DND-41 (cell line): ENCODE measurements at regions not wholly inside any gene's neighbourhood (a gene's known extent, or its start where the extent isn't known, plus 50 kb on each side); places are given as distances from the start of the nearest gene placed in this dataset.

Experiments used
- ATAC-seq: fragments of 200-7000 bp; cut with Tn5 transposase; 3 replicates; pipeline ENCODE4 v1.9.1; 2021; ENCODE audit warnings: low read depth; ENCODE audit not compliant: insufficient read depth
- DNase-seq: peaks from one replicate; pipeline ENCODE4 v3.0.0-alpha.2; 2020
- H2AFZ ChIP-seq: 2 replicates; pipeline ENCODE4 v1.6.0; 2012; ENCODE audit warnings: low read depth, low read length
- H3K27ac ChIP-seq: 2 replicates; pipeline ENCODE4 v1.5.1; 2012; ENCODE audit warnings: low read length, inconsistent platforms
- H3K27me3 ChIP-seq: fragments of 200-600 bp; sonication (generic); 2 replicates; pipeline ENCODE4 v1.6.0; 2012; ENCODE audit warnings: low read length, mild to moderate bottlenecking, inconsistent platforms; ENCODE audit not compliant: insufficient read depth, poor library complexity
- H3K36me3 ChIP-seq: 2 replicates; pipeline ENCODE4 v1.5.1; 2012; ENCODE audit warnings: low read length, inconsistent platforms; ENCODE audit not compliant: insufficient read depth
- H3K4me1 ChIP-seq: 2 replicates; pipeline ENCODE4 v1.5.1; 2012; ENCODE audit warnings: mild to moderate bottlenecking, low read length; ENCODE audit not compliant: insufficient read depth
- H3K4me2 ChIP-seq: 2 replicates; pipeline ENCODE4 v1.6.0; 2012; ENCODE audit warnings: mild to moderate bottlenecking, moderate library complexity, low read length, inconsistent platforms; ENCODE audit not compliant: insufficient read depth
- H3K4me3 ChIP-seq, 2 experiments: fragments of 200-600 bp in 1 of 2; shearing (Covaris generic) in 1 of 2; 2 replicates each; pipeline ENCODE4 v1.5.1; 2012 to 2016; ENCODE audit warnings: inconsistent platforms in 2 of 2, low read length in 2 of 2, mild to moderate bottlenecking in 2 of 2, low read depth in 1 of 2, moderate library complexity in 1 of 2
- H3K79me2 ChIP-seq: 2 replicates; pipeline ENCODE4 v1.6.0; 2012; ENCODE audit warnings: low read length, inconsistent platforms; ENCODE audit not compliant: insufficient read depth
- H3K9ac ChIP-seq: 2 replicates; pipeline ENCODE4 v1.6.0; 2012; ENCODE audit warnings: low read depth, mild to moderate bottlenecking, inconsistent platforms, low read length, moderate library complexity
- H3K9me3 ChIP-seq: 2 replicates; pipeline ENCODE4 v1.5.1; 2012; ENCODE audit warnings: low read length, moderate library complexity, mild to moderate bottlenecking, inconsistent platforms; ENCODE audit not compliant: insufficient read depth, severe bottlenecking
- H4K20me1 ChIP-seq: 2 replicates; pipeline ENCODE4 v1.6.0; 2012; ENCODE audit warnings: low read length; ENCODE audit not compliant: insufficient read depth
- EZH2 ChIP-seq: IDR thresholded peaks from 3 replicates; pipeline ENCODE4 v1.6.1; 2012; ENCODE audit warnings: borderline replicate concordance, low read depth, mild to moderate bottlenecking, moderate library complexity, low read length, inconsistent platforms; ENCODE audit not compliant: severe bottlenecking
- TF ChIP-seq, protein P1 (sequence below): IDR thresholded peaks from 2 replicates; pipeline ENCODE4 v1.5.1; 2012; ENCODE audit warnings: borderline replicate concordance, low read length, moderate library complexity, mild to moderate bottlenecking; ENCODE audit not compliant: poor library complexity, severe bottlenecking; ENCODE audit errors: extremely low read depth

DNA sequence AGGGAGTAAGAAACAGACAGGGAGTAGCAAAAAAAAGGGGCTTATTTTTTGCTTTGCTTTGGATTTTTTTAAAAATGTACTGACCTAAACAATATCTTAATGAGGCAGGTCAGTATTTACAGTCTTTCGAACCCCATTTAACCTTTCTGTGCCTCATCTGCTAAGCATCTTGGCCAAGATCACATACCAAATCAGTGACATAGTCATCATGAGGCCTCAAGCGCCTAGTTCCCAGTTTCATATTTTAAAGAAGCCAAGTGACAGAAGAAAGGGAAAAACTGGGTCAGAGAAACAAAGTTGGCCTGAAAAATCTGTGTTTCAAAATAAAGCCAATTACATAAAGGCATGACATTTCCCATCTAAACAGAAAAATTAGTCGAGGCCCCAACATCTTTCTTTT lies 94.6 kb upstream of the WDR44 start:
- H2AFZ ChIP-seq = no peak overlapping the region
- H3K79me2 ChIP-seq = no peaks in the 10 kb centered on the region
- H3K4me3 ChIP-seq = no peak overlapping the region
- no peaks in the 10 kb centered on the region for H4K20me1 ChIP-seq
- H3K9ac ChIP-seq = no peak overlapping the region
- no peaks in the 10 kb centered on the region for H3K4me1 ChIP-seq
- no peak overlapping the region for H3K4me2 ChIP-seq
- TF ChIP-seq EZH2 = no peak
- TF ChIP-seq, protein P1, sequence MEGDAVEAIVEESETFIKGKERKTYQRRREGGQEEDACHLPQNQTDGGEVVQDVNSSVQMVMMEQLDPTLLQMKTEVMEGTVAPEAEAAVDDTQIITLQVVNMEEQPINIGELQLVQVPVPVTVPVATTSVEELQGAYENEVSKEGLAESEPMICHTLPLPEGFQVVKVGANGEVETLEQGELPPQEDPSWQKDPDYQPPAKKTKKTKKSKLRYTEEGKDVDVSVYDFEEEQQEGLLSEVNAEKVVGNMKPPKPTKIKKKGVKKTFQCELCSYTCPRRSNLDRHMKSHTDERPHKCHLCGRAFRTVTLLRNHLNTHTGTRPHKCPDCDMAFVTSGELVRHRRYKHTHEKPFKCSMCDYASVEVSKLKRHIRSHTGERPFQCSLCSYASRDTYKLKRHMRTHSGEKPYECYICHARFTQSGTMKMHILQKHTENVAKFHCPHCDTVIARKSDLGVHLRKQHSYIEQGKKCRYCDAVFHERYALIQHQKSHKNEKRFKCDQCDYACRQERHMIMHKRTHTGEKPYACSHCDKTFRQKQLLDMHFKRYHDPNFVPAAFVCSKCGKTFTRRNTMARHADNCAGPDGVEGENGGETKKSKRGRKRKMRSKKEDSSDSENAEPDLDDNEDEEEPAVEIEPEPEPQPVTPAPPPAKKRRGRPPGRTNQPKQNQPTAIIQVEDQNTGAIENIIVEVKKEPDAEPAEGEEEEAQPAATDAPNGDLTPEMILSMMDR = no peak
- no peak for ATAC-seq
- no peaks in the 10 kb centered on the region for H3K9me3 ChIP-seq
- H3K27ac ChIP-seq = no peak overlapping the region
- no peak for DNase-seq
- H3K36me3 ChIP-seq = no peaks in the 10 kb centered on the region
- no peaks in the 10 kb centered on the region for H3K27me3 ChIP-seq

DNA sequence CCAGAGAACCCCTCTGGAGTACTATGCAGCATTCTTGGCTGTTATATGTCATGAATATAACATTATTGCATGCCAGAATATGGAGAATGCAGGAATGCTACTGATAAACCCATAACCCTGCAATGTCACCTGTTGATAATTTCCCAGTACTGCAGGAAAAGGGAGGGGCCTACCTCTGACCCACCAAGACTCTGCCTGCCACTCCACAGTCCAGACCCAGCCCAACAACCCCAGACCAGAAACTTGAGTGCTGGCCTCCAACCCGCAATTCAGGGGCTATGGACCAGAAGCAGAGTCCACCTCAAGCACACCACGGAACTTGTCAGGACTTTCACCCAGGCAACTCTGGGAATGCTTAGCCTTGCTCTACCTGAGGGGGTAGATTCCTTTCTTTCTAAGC lies 92.9 kb upstream of the WDR44 start:
- H3K4me3 ChIP-seq = no peak overlapping the region
- no peak overlapping the region for H3K9ac ChIP-seq
- no peak for TF ChIP-seq EZH2
- TF ChIP-seq, protein P1 = no peak
- H3K27ac ChIP-seq = no peak overlapping the region
- H3K4me1 ChIP-seq = no peaks in the 10 kb centered on the region
- H4K20me1 ChIP-seq = no peaks in the 10 kb centered on the region
- no peaks in the 10 kb centered on the region for H3K36me3 ChIP-seq
- ATAC-seq = no peak
- H3K4me2 ChIP-seq = no peak overlapping the region
- no peaks in the 10 kb centered on the region for H3K79me2 ChIP-seq
- H3K27me3 ChIP-seq = no peaks in the 10 kb centered on the region
- no peaks in the 10 kb centered on the region for H3K9me3 ChIP-seq
- DNase-seq = no peak
- H2AFZ ChIP-seq = no peak overlapping the region

DNA sequence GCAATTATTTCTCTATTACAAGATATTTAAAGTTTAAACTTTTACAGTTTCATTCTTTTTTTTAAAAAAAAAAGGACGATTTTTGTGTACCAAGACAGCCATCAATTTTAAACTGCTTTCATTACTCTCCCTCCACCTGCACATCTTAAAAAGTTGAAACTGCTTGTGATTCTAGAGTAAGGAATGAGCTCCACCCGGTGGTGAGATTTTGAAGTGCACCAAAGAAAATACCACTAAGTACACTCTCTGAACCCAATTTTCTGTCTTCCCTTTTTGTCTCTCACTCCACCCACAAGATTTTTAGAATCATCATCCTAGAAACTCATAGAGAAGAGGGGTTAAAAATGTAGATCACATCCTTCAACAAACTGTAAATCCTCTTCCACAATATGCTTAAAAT lies 91.3 kb upstream of the WDR44 start:
- Histone ChIP-seq H3K79me2 (no peaks in the 10 kb centered on the region), H3K9ac (no peak overlapping the region), H3K4me1 (no peaks in the 10 kb centered on the region), H3K9me3 (no peaks in the 10 kb centered on the region), H2AFZ (no peak overlapping the region), H3K36me3 (no peaks in the 10 kb centered on the region), H3K4me2 (no peak overlapping the region), H4K20me1 (no peaks in the 10 kb centered on the region), H3K4me3 (no peak overlapping the region), H3K27ac (no peak overlapping the region), H3K27me3 (no peaks in the 10 kb centered on the region)
- peak; percentile 43 for DNase-seq
- TF ChIP-seq, protein P1 = peak; percentile 70
- no peak for TF ChIP-seq EZH2
- ATAC-seq = no peak; the same call in 2 of the 3 replicates

DNA sequence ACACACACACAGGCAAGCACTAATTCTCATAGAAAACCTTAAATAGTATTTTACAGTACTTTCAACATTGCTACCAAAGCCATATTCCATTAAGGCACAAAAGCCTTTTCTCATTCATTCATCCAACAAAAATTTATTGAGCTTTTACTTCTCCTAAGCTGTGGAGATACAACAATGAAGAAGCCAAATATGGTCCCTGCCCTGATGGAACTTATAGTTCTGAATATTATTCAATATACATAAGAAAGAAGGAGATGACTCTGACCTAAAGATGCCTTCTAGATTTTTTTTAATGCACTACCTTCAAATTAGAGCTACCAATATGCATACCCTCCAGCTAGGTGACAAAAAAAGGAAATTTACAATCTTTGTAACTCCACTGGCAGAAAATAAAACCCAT lies 90.0 kb upstream of the WDR44 start:
- Histone ChIP-seq H4K20me1 (no peaks in the 10 kb centered on the region), H3K27me3 (no peaks in the 10 kb centered on the region)

More for the DNA sequence above, 90.0 kb upstream of the WDR44 start:
- no peak overlapping the region for H2AFZ ChIP-seq
- no peak overlapping the region for H3K4me3 ChIP-seq
- no peak overlapping the region for H3K4me2 ChIP-seq
- no peaks in the 10 kb centered on the region for H3K4me1 ChIP-seq
- no peak for TF ChIP-seq EZH2
- TF ChIP-seq, protein P1 = no peak
- H3K9me3 ChIP-seq = no peaks in the 10 kb centered on the region
- no peaks in the 10 kb centered on the region for H3K79me2 ChIP-seq
- H3K27ac ChIP-seq = no peak overlapping the region
- no peak for DNase-seq
- H3K36me3 ChIP-seq = no peaks in the 10 kb centered on the region
- H3K9ac ChIP-seq = no peak overlapping the region
- no peak for ATAC-seq
